ENCODE measurements at regions not wholly inside any gene's neighbourhood (a gene's known extent, or its start where the extent isn't known, plus 50 kb on each side); places are given as distances from the start of the nearest gene placed in this dataset.

DNA sequence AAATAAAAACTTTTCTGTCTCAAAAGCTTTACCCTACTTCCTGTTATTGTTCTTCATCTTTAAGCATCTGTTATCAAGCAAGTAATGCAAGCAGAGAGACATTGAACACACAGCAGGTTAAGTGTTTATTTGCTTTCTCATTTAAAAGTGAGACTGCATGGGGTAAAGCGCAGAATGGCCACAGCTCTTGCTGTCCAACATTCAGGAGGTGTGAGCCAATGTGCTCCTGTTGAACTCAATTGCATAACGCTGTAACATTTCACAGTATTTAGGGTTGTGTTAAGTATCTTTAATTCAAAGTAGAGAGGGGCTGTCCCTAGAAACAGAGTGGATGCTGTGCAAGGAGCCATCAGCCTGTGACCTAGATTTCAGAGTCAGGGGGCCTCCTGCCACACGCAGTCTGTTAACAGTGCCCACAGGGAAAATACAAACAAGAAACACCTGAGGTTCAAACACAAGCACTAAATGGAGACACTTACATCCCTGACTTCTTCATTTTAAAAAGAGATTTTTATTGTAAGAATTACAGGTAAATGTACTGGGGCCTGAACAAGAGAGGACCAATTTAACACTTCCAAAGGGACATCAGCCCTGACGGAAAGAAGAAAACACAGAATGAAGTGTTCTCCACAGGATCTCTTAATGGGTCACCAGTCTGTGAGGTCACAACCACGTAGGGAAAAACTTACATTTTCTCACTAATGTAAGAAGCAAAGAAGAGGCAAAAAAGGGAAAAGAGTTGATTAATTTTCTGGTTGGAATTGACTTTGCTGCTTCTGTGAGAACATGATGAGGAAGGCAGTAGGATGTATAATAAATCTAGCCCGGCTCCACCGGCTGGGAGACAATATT, 815.1 kb downstream of the VGLL3 start:
- TF ChIP-seq, protein P1, sequence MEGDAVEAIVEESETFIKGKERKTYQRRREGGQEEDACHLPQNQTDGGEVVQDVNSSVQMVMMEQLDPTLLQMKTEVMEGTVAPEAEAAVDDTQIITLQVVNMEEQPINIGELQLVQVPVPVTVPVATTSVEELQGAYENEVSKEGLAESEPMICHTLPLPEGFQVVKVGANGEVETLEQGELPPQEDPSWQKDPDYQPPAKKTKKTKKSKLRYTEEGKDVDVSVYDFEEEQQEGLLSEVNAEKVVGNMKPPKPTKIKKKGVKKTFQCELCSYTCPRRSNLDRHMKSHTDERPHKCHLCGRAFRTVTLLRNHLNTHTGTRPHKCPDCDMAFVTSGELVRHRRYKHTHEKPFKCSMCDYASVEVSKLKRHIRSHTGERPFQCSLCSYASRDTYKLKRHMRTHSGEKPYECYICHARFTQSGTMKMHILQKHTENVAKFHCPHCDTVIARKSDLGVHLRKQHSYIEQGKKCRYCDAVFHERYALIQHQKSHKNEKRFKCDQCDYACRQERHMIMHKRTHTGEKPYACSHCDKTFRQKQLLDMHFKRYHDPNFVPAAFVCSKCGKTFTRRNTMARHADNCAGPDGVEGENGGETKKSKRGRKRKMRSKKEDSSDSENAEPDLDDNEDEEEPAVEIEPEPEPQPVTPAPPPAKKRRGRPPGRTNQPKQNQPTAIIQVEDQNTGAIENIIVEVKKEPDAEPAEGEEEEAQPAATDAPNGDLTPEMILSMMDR (IDR thresholded peaks at IDR 0.05), result no peak
- TF ChIP-seq, protein P2, sequence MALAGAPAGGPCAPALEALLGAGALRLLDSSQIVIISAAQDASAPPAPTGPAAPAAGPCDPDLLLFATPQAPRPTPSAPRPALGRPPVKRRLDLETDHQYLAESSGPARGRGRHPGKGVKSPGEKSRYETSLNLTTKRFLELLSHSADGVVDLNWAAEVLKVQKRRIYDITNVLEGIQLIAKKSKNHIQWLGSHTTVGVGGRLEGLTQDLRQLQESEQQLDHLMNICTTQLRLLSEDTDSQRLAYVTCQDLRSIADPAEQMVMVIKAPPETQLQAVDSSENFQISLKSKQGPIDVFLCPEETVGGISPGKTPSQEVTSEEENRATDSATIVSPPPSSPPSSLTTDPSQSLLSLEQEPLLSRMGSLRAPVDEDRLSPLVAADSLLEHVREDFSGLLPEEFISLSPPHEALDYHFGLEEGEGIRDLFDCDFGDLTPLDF (CRISPR knock-in tag; IDR thresholded peaks at IDR 0.05), result no peak
- TF ChIP-seq, protein P3, sequence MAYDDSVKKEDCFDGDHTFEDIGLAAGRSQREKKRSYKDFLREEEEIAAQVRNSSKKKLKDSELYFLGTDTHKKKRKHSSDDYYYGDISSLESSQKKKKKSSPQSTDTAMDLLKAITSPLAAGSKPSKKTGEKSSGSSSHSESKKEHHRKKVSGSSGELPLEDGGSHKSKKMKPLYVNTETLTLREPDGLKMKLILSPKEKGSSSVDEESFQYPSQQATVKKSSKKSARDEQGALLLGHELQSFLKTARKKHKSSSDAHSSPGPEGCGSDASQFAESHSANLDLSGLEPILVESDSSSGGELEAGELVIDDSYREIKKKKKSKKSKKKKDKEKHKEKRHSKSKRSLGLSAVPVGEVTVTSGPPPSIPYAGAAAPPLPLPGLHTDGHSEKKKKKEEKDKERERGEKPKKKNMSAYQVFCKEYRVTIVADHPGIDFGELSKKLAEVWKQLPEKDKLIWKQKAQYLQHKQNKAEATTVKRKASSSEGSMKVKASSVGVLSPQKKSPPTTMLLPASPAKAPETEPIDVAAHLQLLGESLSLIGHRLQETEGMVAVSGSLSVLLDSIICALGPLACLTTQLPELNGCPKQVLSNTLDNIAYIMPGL (CRISPR knock-in tag; IDR thresholded peaks at IDR 0.05), result no peak
- TF ChIP-seq, protein P4, sequence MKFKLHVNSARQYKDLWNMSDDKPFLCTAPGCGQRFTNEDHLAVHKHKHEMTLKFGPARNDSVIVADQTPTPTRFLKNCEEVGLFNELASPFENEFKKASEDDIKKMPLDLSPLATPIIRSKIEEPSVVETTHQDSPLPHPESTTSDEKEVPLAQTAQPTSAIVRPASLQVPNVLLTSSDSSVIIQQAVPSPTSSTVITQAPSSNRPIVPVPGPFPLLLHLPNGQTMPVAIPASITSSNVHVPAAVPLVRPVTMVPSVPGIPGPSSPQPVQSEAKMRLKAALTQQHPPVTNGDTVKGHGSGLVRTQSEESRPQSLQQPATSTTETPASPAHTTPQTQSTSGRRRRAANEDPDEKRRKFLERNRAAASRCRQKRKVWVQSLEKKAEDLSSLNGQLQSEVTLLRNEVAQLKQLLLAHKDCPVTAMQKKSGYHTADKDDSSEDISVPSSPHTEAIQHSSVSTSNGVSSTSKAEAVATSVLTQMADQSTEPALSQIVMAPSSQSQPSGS (CRISPR knock-in tag; IDR thresholded peaks at IDR 0.05; ENCODE audit: borderline replicate concordance, low read depth), result no peak
- TF ChIP-seq, protein P5, sequence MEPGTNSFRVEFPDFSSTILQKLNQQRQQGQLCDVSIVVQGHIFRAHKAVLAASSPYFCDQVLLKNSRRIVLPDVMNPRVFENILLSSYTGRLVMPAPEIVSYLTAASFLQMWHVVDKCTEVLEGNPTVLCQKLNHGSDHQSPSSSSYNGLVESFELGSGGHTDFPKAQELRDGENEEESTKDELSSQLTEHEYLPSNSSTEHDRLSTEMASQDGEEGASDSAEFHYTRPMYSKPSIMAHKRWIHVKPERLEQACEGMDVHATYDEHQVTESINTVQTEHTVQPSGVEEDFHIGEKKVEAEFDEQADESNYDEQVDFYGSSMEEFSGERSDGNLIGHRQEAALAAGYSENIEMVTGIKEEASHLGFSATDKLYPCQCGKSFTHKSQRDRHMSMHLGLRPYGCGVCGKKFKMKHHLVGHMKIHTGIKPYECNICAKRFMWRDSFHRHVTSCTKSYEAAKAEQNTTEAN (CRISPR knock-in tag; IDR thresholded peaks at IDR 0.05), result no peak
- TF ChIP-seq ESRRA (CRISPR knock-in tag; IDR thresholded peaks at IDR 0.05; ENCODE audit: borderline replicate concordance), result no peak

Measured in WTC11 (cell line).